ENCODE measurements at regions not wholly inside any gene's neighbourhood (a gene's known extent, or its start where the extent isn't known, plus 50 kb on each side); places are given as distances from the start of the nearest gene placed in this dataset.
"Not testable (repeated sequence)": the region's sequence is repeated elsewhere in the genome, so short reads cannot be mapped to it uniquely, and the experiment has no call there.

DNA sequence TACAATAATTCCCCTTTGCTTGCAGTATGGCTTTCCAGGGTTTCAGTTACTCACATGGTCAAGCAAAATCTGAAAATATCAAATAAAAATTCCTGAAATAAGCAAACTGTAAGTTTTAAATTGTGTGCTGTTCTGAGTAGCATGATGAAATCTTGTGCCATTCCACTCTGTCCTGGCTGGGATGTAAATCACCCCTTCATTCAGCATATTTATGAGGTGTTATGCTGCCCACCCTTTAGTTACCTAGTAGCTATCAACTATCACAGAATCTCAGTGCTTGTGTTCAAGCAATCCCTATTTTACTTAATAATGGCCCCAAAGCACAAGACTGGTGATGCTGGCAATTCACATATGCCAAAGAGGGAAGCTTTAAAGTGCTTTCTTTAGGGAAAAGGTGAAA lies 867.7 kb upstream of the NRXN1 start:
- TF ChIP-seq, protein P1, sequence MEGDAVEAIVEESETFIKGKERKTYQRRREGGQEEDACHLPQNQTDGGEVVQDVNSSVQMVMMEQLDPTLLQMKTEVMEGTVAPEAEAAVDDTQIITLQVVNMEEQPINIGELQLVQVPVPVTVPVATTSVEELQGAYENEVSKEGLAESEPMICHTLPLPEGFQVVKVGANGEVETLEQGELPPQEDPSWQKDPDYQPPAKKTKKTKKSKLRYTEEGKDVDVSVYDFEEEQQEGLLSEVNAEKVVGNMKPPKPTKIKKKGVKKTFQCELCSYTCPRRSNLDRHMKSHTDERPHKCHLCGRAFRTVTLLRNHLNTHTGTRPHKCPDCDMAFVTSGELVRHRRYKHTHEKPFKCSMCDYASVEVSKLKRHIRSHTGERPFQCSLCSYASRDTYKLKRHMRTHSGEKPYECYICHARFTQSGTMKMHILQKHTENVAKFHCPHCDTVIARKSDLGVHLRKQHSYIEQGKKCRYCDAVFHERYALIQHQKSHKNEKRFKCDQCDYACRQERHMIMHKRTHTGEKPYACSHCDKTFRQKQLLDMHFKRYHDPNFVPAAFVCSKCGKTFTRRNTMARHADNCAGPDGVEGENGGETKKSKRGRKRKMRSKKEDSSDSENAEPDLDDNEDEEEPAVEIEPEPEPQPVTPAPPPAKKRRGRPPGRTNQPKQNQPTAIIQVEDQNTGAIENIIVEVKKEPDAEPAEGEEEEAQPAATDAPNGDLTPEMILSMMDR (IDR thresholded peaks at IDR 0.05; ENCODE audit: low read length, missing control alignments), result no peak
- no peak for DNase-seq (ENCODE audit: low read depth)
- no peak overlapping the region for H3K4me3 ChIP-seq (replicated peaks; ENCODE audit: low read depth, low read length)

DNA sequence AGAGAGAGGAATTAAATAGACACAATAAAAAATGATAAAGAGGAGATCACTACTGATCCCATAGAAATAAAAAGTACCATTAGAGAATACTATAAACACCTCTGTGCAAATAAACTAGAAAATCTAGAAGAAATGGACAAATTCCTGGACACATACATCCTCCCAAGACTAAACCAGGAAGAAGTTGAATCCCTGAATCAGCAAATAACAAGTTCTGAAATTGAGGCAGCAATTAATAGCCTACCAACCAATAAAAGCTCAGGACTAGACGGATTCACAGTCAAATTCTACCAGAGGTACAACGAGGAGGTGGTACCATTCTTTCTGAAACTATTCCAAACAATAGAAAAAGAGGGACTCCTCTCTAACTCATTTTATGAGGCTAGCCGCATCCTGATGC lies 862.7 kb upstream of the NRXN1 start:
- not testable (repeated sequence) for DNase-seq (ENCODE audit: low read depth); H3K4me3 ChIP-seq (replicated peaks; ENCODE audit: low read depth, low read length)

DNA sequence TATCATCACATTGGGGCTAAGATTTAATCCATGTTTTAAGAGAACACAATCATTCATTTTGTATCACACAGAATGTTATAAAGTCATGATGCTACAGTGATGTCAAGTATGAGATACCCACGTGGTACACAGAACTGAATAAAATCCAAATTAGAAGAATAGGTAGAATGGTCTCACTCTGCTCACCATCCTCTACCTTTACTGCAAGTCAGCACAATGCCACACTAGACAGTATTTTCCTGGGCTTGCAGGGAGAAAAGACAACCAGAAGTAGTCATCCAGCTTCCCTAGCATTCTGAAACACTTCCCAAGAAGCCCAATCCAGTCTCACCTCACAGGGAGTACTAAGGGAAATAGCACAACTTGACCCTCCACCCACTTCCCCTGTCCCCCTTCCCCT lies 856.2 kb upstream of the NRXN1 start:
- no peak for DNase-seq (ENCODE audit: low read depth)

DNA sequence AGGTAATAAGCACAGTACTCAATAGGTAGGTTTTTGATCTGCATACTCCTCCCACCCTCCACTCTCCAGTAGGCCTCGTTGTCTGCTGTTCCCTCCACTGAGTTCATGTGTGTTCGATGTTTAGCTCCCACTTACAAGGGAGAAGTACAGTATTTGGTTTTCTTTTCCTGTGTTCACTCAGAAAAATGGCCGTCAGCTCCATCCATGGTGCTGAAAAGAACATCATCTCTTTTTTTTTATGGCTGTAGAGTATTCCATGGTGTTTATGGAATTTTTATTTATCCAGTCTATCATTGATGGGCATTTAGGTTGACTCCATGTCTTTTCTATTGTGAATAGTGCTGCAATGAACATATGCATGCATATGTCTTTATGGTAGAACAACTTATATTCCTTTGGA lies 849.7 kb upstream of the NRXN1 start:
- TF ChIP-seq, protein P1 (IDR thresholded peaks at IDR 0.05; ENCODE audit: low read length, missing control alignments), result no peak
- H3K4me3 ChIP-seq (replicated peaks; ENCODE audit: low read depth, low read length), result no peak overlapping the region
- no peak for DNase-seq (ENCODE audit: low read depth)

More for the DNA sequence above, 856.2 kb upstream of the NRXN1 start:
- TF ChIP-seq, protein P1 (IDR thresholded peaks at IDR 0.05; ENCODE audit: low read length, missing control alignments), result no peak
- no peak overlapping the region for H3K4me3 ChIP-seq (replicated peaks; ENCODE audit: low read depth, low read length)

DNA sequence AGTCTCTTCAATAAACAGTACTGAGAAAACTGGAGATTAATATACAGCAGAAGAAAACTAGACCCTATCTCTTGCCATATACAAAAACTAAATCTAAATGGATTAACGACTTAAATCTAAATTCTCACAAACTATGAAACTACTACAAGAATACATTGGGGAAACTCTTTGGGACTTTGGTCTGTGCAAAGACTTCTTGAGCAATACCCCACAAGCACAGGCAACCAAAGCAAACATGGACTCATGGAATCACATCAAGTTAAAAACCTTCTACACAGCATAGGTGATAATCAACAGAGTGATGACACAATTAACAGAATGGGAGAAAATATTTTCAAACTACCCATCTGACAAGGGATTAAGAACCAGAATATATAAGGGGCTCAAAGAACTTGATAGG lies 848.2 kb upstream of the NRXN1 start:
- H3K4me3 ChIP-seq (replicated peaks; ENCODE audit: low read depth, low read length), result no peak overlapping the region
- no peak for DNase-seq (ENCODE audit: low read depth)
- TF ChIP-seq, protein P1 (IDR thresholded peaks at IDR 0.05; ENCODE audit: low read length, missing control alignments), result no peak

DNA sequence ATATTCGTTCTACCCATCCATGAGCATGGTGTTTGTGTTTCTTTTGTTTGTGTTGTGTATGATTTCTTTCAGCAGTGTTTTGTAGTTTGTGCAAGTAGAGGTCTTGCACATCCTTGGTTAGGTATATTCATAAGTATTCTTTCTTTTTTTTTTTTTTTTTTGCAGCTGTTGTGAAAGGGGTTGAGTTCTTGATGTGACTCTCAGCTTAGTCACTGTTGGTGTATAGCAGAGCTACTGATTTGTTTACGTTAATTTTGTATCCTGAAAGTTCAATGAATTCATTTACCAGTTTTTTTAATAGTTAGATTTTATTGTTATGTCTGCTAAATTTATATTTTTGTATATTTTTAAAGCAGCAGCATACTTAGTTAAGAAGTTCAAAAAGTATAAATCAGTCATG lies 834.4 kb upstream of the NRXN1 start:
- H3K4me3 ChIP-seq (replicated peaks; ENCODE audit: low read depth, low read length), result no peak overlapping the region
- TF ChIP-seq, protein P1 (IDR thresholded peaks at IDR 0.05; ENCODE audit: low read length, missing control alignments), result no peak
- DNase-seq (ENCODE audit: low read depth), result peak; percentile 18

DNA sequence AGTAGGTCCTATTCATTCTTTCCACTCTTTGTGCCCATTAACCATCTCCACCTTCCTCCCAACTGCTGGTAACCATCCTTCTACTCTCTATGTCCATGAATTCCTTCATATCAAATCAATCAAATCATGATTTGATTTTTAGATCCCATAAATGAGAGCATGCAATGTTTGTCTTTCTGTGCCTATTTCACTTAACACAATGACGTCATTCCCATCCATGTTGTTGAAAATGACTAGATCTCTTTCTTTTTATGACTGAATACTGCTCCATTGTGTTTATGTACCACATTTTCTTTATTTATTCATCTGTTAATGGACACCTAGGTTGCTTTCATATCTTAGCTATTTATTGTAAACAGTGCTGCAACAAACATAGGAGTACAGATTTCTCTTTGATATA lies 827.3 kb upstream of the NRXN1 start:
- TF ChIP-seq, protein P1 (IDR thresholded peaks at IDR 0.05; ENCODE audit: low read length, missing control alignments), result no peak

DNA sequence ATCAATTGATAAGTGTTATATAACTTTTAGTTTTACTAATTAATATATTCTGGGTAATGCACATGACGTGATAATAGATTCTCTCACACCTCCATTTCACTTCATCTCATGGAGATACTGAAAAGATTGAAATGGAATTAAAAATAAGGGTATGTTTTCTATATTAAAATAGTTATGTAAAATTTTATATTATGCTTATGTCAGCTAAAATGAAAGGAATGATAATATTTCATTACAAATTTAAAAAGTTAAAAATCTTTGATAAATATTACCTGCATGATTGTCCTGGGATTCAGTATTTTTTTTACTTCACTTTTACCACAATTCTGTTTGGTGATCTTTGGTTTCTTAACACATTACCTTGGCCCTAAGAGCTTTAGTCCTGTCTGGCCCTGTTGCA lies 823.8 kb upstream of the NRXN1 start:
- H3K4me3 ChIP-seq (replicated peaks; ENCODE audit: low read depth, low read length), result no peak overlapping the region
- no peak for DNase-seq (ENCODE audit: low read depth)
- TF ChIP-seq, protein P1 (IDR thresholded peaks at IDR 0.05; ENCODE audit: low read length, missing control alignments), result no peak

More for the DNA sequence above, 827.3 kb upstream of the NRXN1 start:
- H3K4me3 ChIP-seq (replicated peaks; ENCODE audit: low read depth, low read length), result no peak overlapping the region
- DNase-seq (ENCODE audit: low read depth), result no peak
